Brain microvascular endothelial cell (primary cell): ENCODE measurements at regions not wholly inside any gene's neighbourhood (a gene's known extent, or its start where the extent isn't known, plus 50 kb on each side); places are given as distances from the start of the nearest gene placed in this dataset.

Source experiments
- DNase-seq: peaks from one replicate; pipeline ENCODE4 v3.0.0-alpha.2; 2020
- H3K27ac ChIP-seq: fragments of 250-450 bp; sonication (Bioruptor Pico); 2 replicates; pipeline ENCODE4 v1.5.1; 2020; ENCODE audit warnings: mild to moderate bottlenecking, moderate library complexity
- H3K27me3 ChIP-seq: fragments of 250-450 bp; sonication (Bioruptor Pico); replicated peaks from 2 replicates; pipeline ENCODE4 v1.5.1; 2020; ENCODE audit warnings: mild to moderate bottlenecking
- H3K36me3 ChIP-seq: fragments of 250-450 bp; sonication (Bioruptor Pico); replicated peaks from 2 replicates; pipeline ENCODE4 v1.5.1; 2020; ENCODE audit warnings: mild to moderate bottlenecking
- H3K4me3 ChIP-seq: 2 replicates; pipeline ENCODE4 v1.5.1; 2011; ENCODE audit warnings: low read depth, mild to moderate bottlenecking, control low read depth, low read length, moderate library complexity
- CTCF ChIP-seq: IDR thresholded peaks from 2 replicates; pipeline ENCODE4 v1.5.1; 2011; ENCODE audit warnings: low read depth, mild to moderate bottlenecking, moderate library complexity, low read length, control low read depth, inconsistent platforms; ENCODE audit errors: missing control alignments
- in situ Hi-C: cut with HindIII; loops from 2 replicates; pipeline ENCODE4 v1.10.0; 2017; ENCODE audit warnings: low sequenced_read_pairs, low pct_ligation_motif_present

DNA sequence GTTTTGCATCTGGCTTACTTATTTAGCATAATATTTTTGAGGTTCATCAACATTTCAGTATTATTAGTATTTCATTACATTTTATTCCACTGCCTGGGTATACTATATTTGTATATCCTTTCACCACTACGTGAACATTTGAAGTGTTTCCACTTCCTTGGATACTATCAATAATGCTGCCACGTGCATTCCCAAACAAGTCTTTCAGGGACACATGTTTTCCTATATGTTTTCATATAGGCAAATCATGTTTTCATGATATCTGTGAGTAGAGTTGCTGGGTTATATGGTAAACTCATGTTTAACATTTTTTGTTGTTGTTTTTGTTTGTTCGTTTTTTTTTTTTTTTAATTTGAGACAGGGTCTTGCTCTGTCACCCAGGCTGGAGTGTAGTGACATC is 380.1 kb downstream of the OMA1 start:
- H3K36me3 ChIP-seq, result no peaks in the 10 kb centered on the region
- in situ Hi-C loops, result no loop called here
- DNase-seq, result no peak
- no peak overlapping the region for H3K4me3 ChIP-seq
- TF ChIP-seq CTCF, result no peak
- no peaks in the 10 kb centered on the region for H3K27me3 ChIP-seq
- H3K27ac ChIP-seq, result no peak overlapping the region

DNA sequence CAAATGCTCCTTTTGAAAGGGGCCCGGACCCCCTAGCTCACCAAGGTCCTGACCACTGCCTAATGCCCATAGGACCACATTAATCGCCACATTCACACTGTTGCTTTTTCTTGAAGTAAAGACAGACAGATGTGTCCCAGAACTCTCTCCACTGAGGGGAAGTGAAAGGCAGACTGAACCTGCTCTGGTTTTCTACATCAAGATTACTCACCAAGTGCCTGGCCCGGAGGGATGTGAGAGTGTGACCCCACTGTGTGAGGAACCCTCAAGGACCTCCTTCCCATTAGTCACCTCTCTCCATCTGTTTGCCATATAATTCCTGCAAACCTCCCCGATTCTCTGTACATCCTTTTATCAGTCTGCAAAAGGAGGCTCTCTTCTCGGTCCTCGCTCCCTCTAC is 381.5 kb downstream of the OMA1 start:
- in situ Hi-C loops, result no loop called here
- TF ChIP-seq CTCF, result no peak
- Histone ChIP-seq H3K36me3 (no peaks in the 10 kb centered on the region), H3K4me3 (no peak overlapping the region), H3K27ac (no peak overlapping the region), H3K27me3 (no peaks in the 10 kb centered on the region)
- DNase-seq, result no peak

DNA sequence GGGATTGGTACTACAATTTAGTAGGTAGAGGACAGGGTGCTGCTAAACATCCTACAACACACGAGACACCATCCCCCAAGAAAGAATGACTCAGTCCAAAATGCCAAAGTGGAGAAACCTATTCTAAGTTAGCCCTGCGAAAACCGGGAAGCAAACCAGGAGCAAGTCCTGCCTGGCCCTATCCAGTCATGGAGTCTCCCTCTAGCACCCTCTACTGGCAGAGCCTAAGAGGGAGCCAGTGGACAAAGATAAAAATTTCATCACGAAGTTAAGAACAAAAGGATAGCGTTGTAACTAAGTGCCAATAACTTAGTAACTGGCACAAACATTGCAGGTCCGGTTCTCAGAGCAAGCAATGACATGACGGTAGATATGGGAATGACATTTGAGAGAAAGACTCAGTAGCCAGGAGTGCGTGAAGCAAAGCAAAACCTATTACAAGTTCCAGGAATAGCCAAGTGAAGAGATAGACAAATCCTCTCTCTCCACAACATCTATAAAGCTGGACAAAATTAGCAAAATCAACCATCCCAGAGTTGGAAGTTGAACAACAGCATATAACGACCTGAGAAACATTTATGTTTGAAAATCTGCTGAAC is 383.5 kb downstream of the OMA1 start:
- DNase-seq, result peak; percentile 48
- TF ChIP-seq CTCF, result peak; percentile 93
- Histone ChIP-seq H3K36me3 (no peaks in the 10 kb centered on the region), H3K4me3 (no peak overlapping the region), H3K27me3 (no peaks in the 10 kb centered on the region), H3K27ac (no peak overlapping the region)
- in situ Hi-C loops, result no loop called here

DNA sequence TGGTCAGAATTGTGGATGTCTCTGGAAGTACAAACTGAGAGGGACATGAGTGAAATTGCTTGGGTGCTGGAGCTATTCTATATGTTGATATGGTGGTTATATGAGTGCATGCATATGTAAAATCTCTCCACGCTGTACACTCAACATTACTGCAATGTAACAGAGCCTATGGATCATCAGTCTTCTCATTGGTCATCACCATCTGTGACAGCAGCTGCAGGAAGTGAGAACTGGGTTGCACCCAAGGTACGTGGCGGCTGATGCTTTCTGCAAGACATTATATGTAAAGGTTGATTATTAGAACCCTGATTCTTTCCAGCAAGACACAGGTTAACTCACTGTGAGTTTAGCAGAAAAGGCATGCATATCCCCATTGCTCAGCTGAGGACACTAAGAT is 387.1 kb downstream of the OMA1 start:
- no peak for DNase-seq
- Histone ChIP-seq H3K4me3 (no peak overlapping the region), H3K27ac (no peak overlapping the region), H3K36me3 (no peaks in the 10 kb centered on the region), H3K27me3 (no peaks in the 10 kb centered on the region)
- in situ Hi-C loops, result no loop called here
- no peak for TF ChIP-seq CTCF

DNA sequence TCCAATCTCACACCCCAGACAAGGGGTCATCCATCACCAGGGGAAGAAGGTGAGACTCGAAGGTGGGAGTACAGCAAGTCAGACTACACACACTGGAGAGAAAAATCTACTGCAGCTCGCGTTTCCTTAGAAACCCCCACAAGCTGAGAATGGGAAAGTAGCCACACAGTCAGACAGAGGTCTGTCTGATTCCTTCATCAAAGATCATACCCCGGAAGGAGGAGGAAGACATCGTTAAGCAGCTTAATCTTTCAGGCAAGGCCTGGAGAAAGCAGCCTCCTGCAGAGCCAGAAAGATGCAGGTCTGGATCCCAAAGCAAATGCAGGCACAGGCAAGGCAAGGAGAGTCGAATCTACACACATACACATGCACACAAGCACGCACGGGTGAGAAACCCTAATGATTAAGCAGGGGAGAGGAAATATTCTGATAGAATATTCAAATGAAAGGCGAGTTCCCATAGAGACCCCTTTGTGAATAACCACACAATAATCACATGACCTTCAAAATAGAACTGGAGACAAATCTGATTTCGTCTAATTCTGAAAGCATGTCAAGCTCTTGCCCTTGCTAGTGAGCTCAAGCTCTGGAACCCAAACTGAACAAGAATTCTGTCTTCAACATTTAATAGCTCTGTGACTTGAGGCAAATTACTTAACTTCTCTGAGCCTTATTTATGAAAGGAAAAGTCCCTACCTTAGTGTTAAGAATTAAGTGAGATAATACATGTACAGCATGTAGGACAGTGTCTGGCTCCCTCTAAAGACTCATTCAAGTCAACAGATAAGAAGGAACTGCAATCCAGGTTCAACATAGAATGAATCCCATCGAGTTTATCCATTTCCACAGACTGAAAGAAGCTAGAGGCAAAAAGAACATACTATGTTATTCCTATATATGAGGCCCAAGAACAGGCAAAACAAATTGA is 387.8 kb downstream of the OMA1 start:
- in situ Hi-C loops, result no loop called here

More for the DNA sequence above, 387.8 kb downstream of the OMA1 start:
- Histone ChIP-seq H3K27ac (no peak overlapping the region), H3K27me3 (no peaks in the 10 kb centered on the region), H3K36me3 (no peaks in the 10 kb centered on the region), H3K4me3 (no peak overlapping the region)
- no peak for TF ChIP-seq CTCF
- no peak for DNase-seq
